Esophagus muscularis mucosa (tissue), 4 donors: ENCODE measurements at regions not wholly inside any gene's neighbourhood (a gene's known extent, or its start where the extent isn't known, plus 50 kb on each side); places are given as distances from the start of the nearest gene placed in this dataset.

Experiments used
- DNase-seq: peaks from one replicate; pipeline ENCODE4 v3.0.0-alpha.2; 2017; ENCODE audit errors: extremely low spot score
- H3K27ac ChIP-seq, 4 donors: fragments of 200-600 bp; sonication (generic); replicated peaks in 1 of 4; 1 replicate in 3 of 4; 2 replicates in 1 of 4; pipeline ENCODE4 v1.5.1; 2016 to 2019; ENCODE audit warnings: mild to moderate bottlenecking in 1 of 4
- H3K27me3 ChIP-seq, 4 donors: fragments of 200-600 bp; sonication (generic); one replicate each; pipeline versions ENCODE4 v1.5.1 to v1.6.0; 2016 to 2019
- H3K36me3 ChIP-seq, 4 donors: fragments of 200-600 bp; sonication (generic); one replicate each; pipeline ENCODE4 v1.5.1; 2016 to 2019
- H3K4me1 ChIP-seq, 4 donors: fragments of 200-600 bp; sonication (generic); one replicate each; pipeline ENCODE4 v1.5.1; 2016 to 2019
- H3K4me3 ChIP-seq, 4 donors: fragments of 200-600 bp; sonication (generic); 1 replicate in 2 of 4; 2 replicates in 2 of 4; pipeline ENCODE4 v1.5.1; 2016 to 2019; ENCODE audit warnings: mild to moderate bottlenecking in 4 of 4, moderate library complexity in 1 of 4
- H3K9me3 ChIP-seq, 4 donors: fragments of 200-600 bp; sonication (generic); 1 replicate in 3 of 4; 2 replicates in 1 of 4; pipeline ENCODE4 v1.5.1; 2016 to 2019
- CTCF ChIP-seq, 3 experiments: fragments of 200-600 bp in 2 of 3; fragments of 450-650 bp in 1 of 3; sonication (generic) in 2 of 3; IDR thresholded peaks; one replicate each; pipeline ENCODE4 v1.5.1; 2017 to 2019; ENCODE audit warnings: antibody characterized with exemption in 3 of 3, mild to moderate bottlenecking in 2 of 3, moderate library complexity in 1 of 3
- EP300 ChIP-seq: sonication (generic); formaldehyde crosslinking; IDR thresholded peaks from one replicate; pipeline ENCODE4 v1.6.1; 2017; ENCODE audit warnings: antibody characterized with exemption
- POLR2A ChIP-seq: fragments of 450-650 bp; IDR thresholded peaks from one replicate; pipeline ENCODE4 v1.6.1; 2017; ENCODE audit warnings: antibody characterized with exemption, moderate library complexity, mild to moderate bottlenecking, low read depth
- POLR2AphosphoS5 ChIP-seq, 2 donors: sonication (generic); formaldehyde crosslinking; IDR thresholded peaks; one replicate each; pipeline ENCODE4 v1.6.1; 2017; ENCODE audit warnings: antibody characterized with exemption in 2 of 2
- WGBS: methylation state at CpG from one replicate; pipeline ENCODE4 v1.1.5; 2018; 5-methylcytosine and 5-hydroxymethylcytosine counted together
- intact Hi-C: fragments of 100-400 bp; cut with DNase I; formaldehyde crosslinking; loops from one replicate; pipeline ENCODE4 v1.15.1; 2023

GRCh38 chr9:16103620-16104397 lies 551.0 kb downstream of the CCDC171 start:
- Histone ChIP-seq H3K9me3 (no peaks in the 10 kb centered on the region), H3K27me3 (no peaks in the 10 kb centered on the region), H3K4me1 (peaks cover 0 to 33% (median 7%) of the 10 kb centered on the region in 4 donors), H3K36me3 (no peaks in the 10 kb centered on the region), H3K4me3 (no peak overlapping the region), H3K27ac (peak overlapping the region in 1 of 4 donors; percentile 30)
- 61% methylated on average over 14 of the region's 14 CpGs for WGBS
- DNase-seq = no peak
- TF ChIP-seq EP300 (no peak), POLR2AphosphoS5 (IDR thresholded peaks at IDR 0.05) (no peak), CTCF (IDR thresholded peaks at IDR 0.05) (no peak), POLR2A (no peak)
- intact Hi-C loops = no loop called here

- Histone ChIP-seq H3K4me3 (no peak overlapping the region), H3K9me3 (no peaks in the 10 kb centered on the region), H3K27ac (no peak overlapping the region), H3K27me3 (no peaks in the 10 kb centered on the region), H3K36me3 (no peaks in the 10 kb centered on the region), H3K4me1 (peaks cover 0 to 30% (median 5%) of the 10 kb centered on the region in 4 donors)
- intact Hi-C loops = no loop called here
- WGBS = 80% methylated on average over 9 of the region's 9 CpGs
- TF ChIP-seq POLR2A = no peak
- TF ChIP-seq CTCF (IDR thresholded peaks at IDR 0.05) = no peak
- DNase-seq = peak; percentile 47
Measured at GRCh38 chr9:16105168-16106020, 552.6 kb downstream of the CCDC171 start.

- Histone ChIP-seq H3K4me3 (no peak overlapping the region), H3K9me3 (no peaks in the 10 kb centered on the region), H3K4me1 (peaks cover 0 to 23% (median 3%) of the 10 kb centered on the region in 4 donors), H3K27ac (no peak overlapping the region), H3K27me3 (no peaks in the 10 kb centered on the region), H3K36me3 (no peaks in the 10 kb centered on the region)
- peak; percentile 60 for DNase-seq
- WGBS = 77% methylated on average over 9 of the region's 9 CpGs
- TF ChIP-seq POLR2AphosphoS5 (IDR thresholded peaks at IDR 0.05) (no peak), CTCF (IDR thresholded peaks at IDR 0.05) (no peak), POLR2A (no peak), EP300 (no peak)
- intact Hi-C loops = no loop called here
Measured at GRCh38 chr9:16106021-16106571, 553.3 kb downstream of the CCDC171 start.

- TF ChIP-seq POLR2A (no peak), EP300 (no peak), POLR2AphosphoS5 (IDR thresholded peaks at IDR 0.05) (no peak), CTCF (IDR thresholded peaks at IDR 0.05) (no peak)
- Histone ChIP-seq H3K27me3 (no peaks in the 10 kb centered on the region), H3K36me3 (no peaks in the 10 kb centered on the region), H3K9me3 (no peaks in the 10 kb centered on the region), H3K27ac (no peak overlapping the region), H3K4me3 (no peak overlapping the region), H3K4me1 (no peaks in the 10 kb centered on the region)
- 87% methylated on average over 6 of the region's 6 CpGs for WGBS
- intact Hi-C loops = no loop called here
- DNase-seq = no peak
Measured at GRCh38 chr9:16112116-16112515, 559.3 kb downstream of the CCDC171 start.
